Dendritic cell treated with granulocyte-macrophage colony-stimulating factor and Interleukin-4, amounts not matched to agents 40 ng/mL and 50 ng/mL, for 4 days (primary cell): ENCODE measurements at regions not wholly inside any gene's neighbourhood (a gene's known extent, or its start where the extent isn't known, plus 50 kb on each side); places are given as distances from the start of the nearest gene placed in this dataset.

ENCODE experiments used
- H3K27ac Mint-ChIP-seq: one replicate; pipeline ENCODE4 v1.8.0; 2022; ENCODE audit warnings: mild to moderate bottlenecking, mixed read lengths
- H3K27me3 Mint-ChIP-seq: one replicate; pipeline ENCODE4 v1.8.0; 2022; ENCODE audit warnings: mild to moderate bottlenecking, mixed read lengths
- H3K36me3 Mint-ChIP-seq: one replicate; pipeline ENCODE4 v1.8.0; 2022; ENCODE audit warnings: low read depth, mixed read lengths
- H3K4me1 Mint-ChIP-seq: one replicate; pipeline ENCODE4 v1.8.0; 2022; ENCODE audit warnings: low read depth, mixed read lengths
- H3K4me3 Mint-ChIP-seq: one replicate; pipeline ENCODE4 v1.8.0; 2022; ENCODE audit warnings: mild to moderate bottlenecking, moderate library complexity, mixed read lengths
- H3K9me3 Mint-ChIP-seq: one replicate; pipeline ENCODE4 v1.8.0; 2022; ENCODE audit warnings: mixed read lengths
- intact Hi-C: fragments of 100-400 bp; cut with micrococcal nuclease; formaldehyde crosslinking; loops from one replicate; pipeline ENCODE4 v1.15.0; 2022

- no peak overlapping the region for H3K27ac Mint-ChIP-seq
- intact Hi-C loops = no loop called here
- no peak overlapping the region for H3K4me3 Mint-ChIP-seq
- H3K36me3 Mint-ChIP-seq = no peaks in the 10 kb centered on the region
- no peaks in the 10 kb centered on the region for H3K4me1 Mint-ChIP-seq
- H3K9me3 Mint-ChIP-seq = no peaks in the 10 kb centered on the region
- no peaks in the 10 kb centered on the region for H3K27me3 Mint-ChIP-seq
Observed at GRCh38 chr12:58978717-58979116, 58.4 kb upstream of the LRIG3 start.

DNA sequence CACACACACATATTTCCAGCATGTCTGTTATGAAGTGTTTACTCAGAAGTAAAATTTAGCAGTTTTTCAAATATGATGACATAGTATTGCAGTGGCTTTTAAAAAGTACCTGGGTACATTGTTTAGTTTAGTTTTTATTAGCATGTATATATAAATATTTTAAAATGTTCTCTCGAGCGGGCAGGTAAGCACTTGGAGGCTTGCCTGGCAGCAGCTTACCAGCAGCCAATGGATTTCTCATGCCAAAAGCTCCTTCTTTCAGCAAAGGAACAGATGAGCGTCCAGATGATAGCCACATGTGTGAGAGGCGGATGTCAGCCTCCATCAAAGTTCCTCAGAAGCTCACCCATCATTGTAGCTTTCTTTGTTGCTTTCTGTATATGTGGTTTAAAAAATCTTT lies 57.2 kb upstream of the LRIG3 start:
- H3K9me3 Mint-ChIP-seq = no peaks in the 10 kb centered on the region
- intact Hi-C loops = no loop called here
- H3K36me3 Mint-ChIP-seq = no peaks in the 10 kb centered on the region

DNA sequence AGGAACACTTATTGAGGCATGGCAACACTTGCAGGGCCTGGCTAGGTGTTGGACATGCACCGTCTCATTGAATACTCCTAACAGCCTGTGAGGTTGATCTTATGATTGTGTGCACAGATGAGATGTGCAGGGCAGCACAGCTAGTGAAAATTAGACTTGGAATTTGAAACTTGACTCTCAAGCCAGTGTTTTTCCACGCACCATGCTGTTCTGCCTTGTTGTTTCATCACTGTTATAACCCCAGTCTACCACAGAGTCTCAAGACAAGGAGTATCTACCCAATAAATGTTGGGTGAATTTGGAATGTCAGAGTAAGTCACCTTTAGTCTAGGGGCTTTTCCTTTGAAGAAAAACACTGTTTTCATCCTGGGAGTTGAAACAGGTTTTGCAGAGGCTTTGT lies 55.8 kb upstream of the LRIG3 start:
- Mint-ChIP-seq H3K9me3 (no peaks in the 10 kb centered on the region), H3K4me3 (no peak overlapping the region), H3K4me1 (no peaks in the 10 kb centered on the region), H3K27ac (no peak overlapping the region), H3K27me3 (no peaks in the 10 kb centered on the region), H3K36me3 (no peaks in the 10 kb centered on the region)
- intact Hi-C loops = no loop called here

More for the DNA sequence above, 57.2 kb upstream of the LRIG3 start:
- Mint-ChIP-seq H3K4me1 (no peaks in the 10 kb centered on the region), H3K4me3 (no peak overlapping the region), H3K27ac (no peak overlapping the region), H3K27me3 (no peaks in the 10 kb centered on the region)
